ENCODE measurements at regions not wholly inside any gene's neighbourhood (a gene's known extent, or its start where the extent isn't known, plus 50 kb on each side); places are given as distances from the start of the nearest gene placed in this dataset.

- H3K4me3 Mint-ChIP-seq (ENCODE audit: unreplicated experiment) = no peak overlapping the region
- H3K27ac Mint-ChIP-seq (ENCODE audit: unreplicated experiment) = no peak overlapping the region
- no peaks in the 10 kb centered on the region for H3K36me3 Mint-ChIP-seq (ENCODE audit: low read depth, unreplicated experiment)
These were observed 192.6 kb upstream of the PRICKLE2 start for GRCh38 chr3:64417816-64418215.

DNA sequence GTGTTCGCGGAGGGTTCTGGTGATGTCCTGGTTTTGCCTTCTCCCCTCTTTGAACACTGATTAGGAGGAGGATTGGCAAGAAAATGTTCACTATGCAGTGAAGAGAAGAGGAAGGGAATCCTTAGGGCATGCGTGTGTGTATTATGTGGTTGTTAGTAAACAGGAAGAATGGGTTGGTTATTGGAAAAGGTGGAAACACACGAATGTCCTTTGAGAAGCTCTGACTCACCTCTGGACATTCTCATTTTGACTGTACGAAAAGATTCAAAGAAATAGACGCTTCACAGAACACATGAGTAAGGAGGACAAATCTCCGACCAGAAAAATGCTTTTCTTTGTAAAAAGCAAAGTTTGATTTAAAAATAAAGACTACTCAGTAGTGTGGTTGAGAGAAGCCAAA lies 188.8 kb upstream of the PRICKLE2 start:
- Mint-ChIP-seq H3K27me3 (ENCODE audit: unreplicated experiment) (peaks cover 3% of the 10 kb centered on the region), H3K36me3 (ENCODE audit: low read depth, unreplicated experiment) (no peaks in the 10 kb centered on the region), H3K27ac (ENCODE audit: unreplicated experiment) (no peak overlapping the region), H3K4me3 (ENCODE audit: unreplicated experiment) (no peak overlapping the region), H3K4me1 (ENCODE audit: unreplicated experiment) (peaks cover 7% of the 10 kb centered on the region), H3K9me3 (ENCODE audit: unreplicated experiment) (no peaks in the 10 kb centered on the region)
- DNase-seq (ENCODE audit: low spot score) = no peak
- no peak for TF ChIP-seq CTCF (IDR thresholded peaks at IDR 0.05; ENCODE audit: unreplicated experiment)

More at GRCh38 chr3:64417816-64418215, 192.6 kb upstream of the PRICKLE2 start:
- Mint-ChIP-seq H3K4me1 (ENCODE audit: unreplicated experiment) (peaks cover 9% of the 10 kb centered on the region), H3K9me3 (ENCODE audit: unreplicated experiment) (no peaks in the 10 kb centered on the region), H3K27me3 (ENCODE audit: unreplicated experiment) (peaks cover 3% of the 10 kb centered on the region)
- DNase-seq (ENCODE audit: low spot score) = no peak
- no peak for TF ChIP-seq CTCF (IDR thresholded peaks at IDR 0.05; ENCODE audit: unreplicated experiment)

- Mint-ChIP-seq H3K27me3 (ENCODE audit: unreplicated experiment) (peaks cover 6% of the 10 kb centered on the region), H3K9me3 (ENCODE audit: unreplicated experiment) (no peaks in the 10 kb centered on the region), H3K4me3 (ENCODE audit: unreplicated experiment) (no peak overlapping the region), H3K36me3 (ENCODE audit: low read depth, unreplicated experiment) (no peaks in the 10 kb centered on the region), H3K27ac (ENCODE audit: unreplicated experiment) (no peak overlapping the region), H3K4me1 (ENCODE audit: unreplicated experiment) (peaks cover 16% of the 10 kb centered on the region)
- no peak for TF ChIP-seq CTCF (IDR thresholded peaks at IDR 0.05; ENCODE audit: unreplicated experiment)
- no peak for DNase-seq (ENCODE audit: low spot score)
These were observed 185.8 kb upstream of the PRICKLE2 start for GRCh38 chr3:64411101-64411500.

DNA sequence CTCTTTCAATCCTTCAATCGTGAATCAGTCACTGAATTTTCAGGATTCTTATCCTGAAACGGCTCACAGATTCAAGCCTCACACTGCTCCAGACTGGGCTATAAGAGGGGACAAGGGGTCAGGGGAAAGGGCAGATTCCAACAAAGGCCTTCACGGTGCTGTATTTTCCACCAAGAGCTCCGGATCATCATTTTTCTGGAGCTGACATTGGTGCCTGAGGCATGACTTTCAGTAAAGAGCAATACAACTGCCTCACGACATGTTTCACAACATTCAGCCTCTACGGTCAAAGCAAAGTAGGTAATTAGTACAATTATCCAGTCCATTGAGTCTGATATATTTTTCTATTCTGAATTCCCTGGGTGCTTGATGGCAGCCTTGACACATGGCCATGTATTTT lies 185.0 kb upstream of the PRICKLE2 start:
- no peak for DNase-seq (ENCODE audit: low spot score)
- H3K36me3 Mint-ChIP-seq (ENCODE audit: low read depth, unreplicated experiment) = no peaks in the 10 kb centered on the region
- H3K4me1 Mint-ChIP-seq (ENCODE audit: unreplicated experiment) = peaks cover 22% of the 10 kb centered on the region
- no peak overlapping the region for H3K4me3 Mint-ChIP-seq (ENCODE audit: unreplicated experiment)
- no peaks in the 10 kb centered on the region for H3K9me3 Mint-ChIP-seq (ENCODE audit: unreplicated experiment)
- no peak overlapping the region for H3K27ac Mint-ChIP-seq (ENCODE audit: unreplicated experiment)
- TF ChIP-seq CTCF (IDR thresholded peaks at IDR 0.05; ENCODE audit: unreplicated experiment) = no peak
- H3K27me3 Mint-ChIP-seq (ENCODE audit: unreplicated experiment) = peaks cover 5% of the 10 kb centered on the region

GRCh38 chr3:64408770-64409169 lies 183.5 kb upstream of the PRICKLE2 start:
- no peaks in the 10 kb centered on the region for H3K36me3 Mint-ChIP-seq (ENCODE audit: low read depth, unreplicated experiment)
- peaks cover 5% of the 10 kb centered on the region for H3K27me3 Mint-ChIP-seq (ENCODE audit: unreplicated experiment)
- no peaks in the 10 kb centered on the region for H3K9me3 Mint-ChIP-seq (ENCODE audit: unreplicated experiment)
- DNase-seq (ENCODE audit: low spot score) = no peak
- no peak overlapping the region for H3K27ac Mint-ChIP-seq (ENCODE audit: unreplicated experiment)
- no peak for TF ChIP-seq CTCF (IDR thresholded peaks at IDR 0.05; ENCODE audit: unreplicated experiment)
- H3K4me1 Mint-ChIP-seq (ENCODE audit: unreplicated experiment) = peaks cover 24% of the 10 kb centered on the region
- no peak overlapping the region for H3K4me3 Mint-ChIP-seq (ENCODE audit: unreplicated experiment)
